MM.1S (cell line): ENCODE measurements at regions not wholly inside any gene's neighbourhood (a gene's known extent, or its start where the extent isn't known, plus 50 kb on each side); places are given as distances from the start of the nearest gene placed in this dataset.

ENCODE experiments used
- CTCF ChIP-seq: fragments of 300-600 bp; sonication (generic); IDR thresholded peaks from 2 replicates; pipeline ENCODE4 v1.5.1; 2016; ENCODE audit warnings: antibody characterized with exemption, low read length, mixed read lengths
- EZH2 ChIP-seq: fragments of 300-600 bp; sonication (generic); optimal IDR thresholded peaks from 2 replicates; pipeline ENCODE3; 2017; ENCODE audit warnings: low read depth, mild to moderate bottlenecking, antibody characterized with exemption, low read length, mixed read lengths
- EZH2phosphoT487 ChIP-seq: fragments of 300-600 bp; sonication (generic); IDR thresholded peaks from 2 replicates; pipeline ENCODE4 v1.6.1; 2018; ENCODE audit warnings: antibody characterized with exemption, low read length

- TF ChIP-seq EZH2 = no peak
- no peak for TF ChIP-seq CTCF
- no peak for TF ChIP-seq EZH2phosphoT487
Measured at GRCh38 chr4:148944839-148945219, 502.6 kb upstream of the NR3C2 start.
